ENCODE measurements at regions not wholly inside any gene's neighbourhood (a gene's known extent, or its start where the extent isn't known, plus 50 kb on each side); places are given as distances from the start of the nearest gene placed in this dataset.

GRCh38 chr3:34178415-34178814, 380.0 kb downstream of the PDCD6IP start:
- DNase-seq (ENCODE audit: low read depth in 2 of 3, low spot score in 1 of 3): no peak

DNA sequence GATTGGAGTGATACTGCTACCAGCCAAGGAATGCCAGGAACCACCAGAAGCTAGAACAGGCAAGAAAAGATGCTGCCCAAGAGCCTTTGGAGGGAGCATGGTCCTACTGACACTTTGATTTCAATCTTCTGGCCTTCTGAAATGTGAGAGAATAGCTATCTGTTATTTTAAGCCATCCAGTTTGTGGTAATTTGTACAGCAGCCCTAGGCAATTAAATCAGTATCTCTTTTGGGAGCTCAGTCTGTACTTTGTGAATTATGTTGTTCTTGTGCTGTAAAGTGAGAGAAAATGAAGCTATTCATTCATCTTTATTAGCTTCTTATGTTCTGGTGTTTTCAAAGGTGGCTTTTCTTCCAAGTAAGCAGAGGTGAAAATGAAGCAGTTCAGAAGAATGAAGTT, 381.3 kb downstream of the PDCD6IP start:
- no peak for DNase-seq (ENCODE audit: low read depth in 2 of 3, low spot score in 1 of 3)

DNA sequence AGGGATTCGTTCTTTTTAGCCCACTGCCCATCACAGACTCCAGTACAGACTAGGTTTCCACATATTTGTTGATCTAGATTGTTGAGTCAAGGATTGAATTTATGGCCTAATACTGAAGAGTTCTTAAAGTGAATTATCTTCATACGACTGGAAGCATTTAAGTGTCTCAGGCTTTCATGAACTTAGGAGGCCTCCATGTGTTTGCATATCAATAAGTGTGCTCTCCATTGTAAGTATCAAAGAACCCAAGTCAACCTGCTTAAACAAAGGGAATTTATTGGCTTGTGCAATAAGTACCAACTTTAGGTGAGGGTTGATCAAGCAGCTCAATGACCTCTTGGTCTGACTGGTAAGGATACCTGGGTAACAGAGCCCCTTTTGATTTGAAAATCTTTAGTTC, 382.1 kb downstream of the PDCD6IP start:
- DNase-seq (ENCODE audit: low read depth in 2 of 3, low spot score in 1 of 3): no peak

DNA sequence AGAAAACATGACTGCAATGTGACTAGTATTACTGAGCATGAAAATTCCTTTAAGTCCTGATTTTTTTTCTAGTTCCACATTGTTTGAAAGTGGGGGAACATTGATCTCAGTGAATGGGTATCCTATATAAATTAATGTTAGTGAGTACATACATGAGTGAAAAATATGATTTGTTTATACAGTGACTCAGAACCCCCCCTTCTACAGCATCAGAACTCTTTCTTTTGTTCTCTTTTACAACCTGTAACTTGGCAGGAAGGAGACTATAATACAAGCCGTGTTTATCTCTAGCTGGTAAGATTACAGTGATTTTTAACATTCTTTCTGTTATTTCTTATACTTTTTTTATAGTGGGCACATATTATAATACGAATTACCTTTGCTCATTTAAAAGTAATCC, 384.7 kb downstream of the PDCD6IP start:
- no peak for DNase-seq (ENCODE audit: low read depth in 2 of 3, low spot score in 1 of 3)

GRCh38 chr3:34183611-34184340, 385.3 kb downstream of the PDCD6IP start:
- DNase-seq (ENCODE audit: low read depth in 2 of 3, low spot score in 1 of 3): no peak

GRCh38 chr3:34185301-34185700, 386.9 kb downstream of the PDCD6IP start:
- no peak for DNase-seq (ENCODE audit: low read depth in 2 of 3, low spot score in 1 of 3)

- no peak for DNase-seq (ENCODE audit: low read depth in 2 of 3, low spot score in 1 of 3)
These were observed 390.7 kb downstream of the PDCD6IP start for GRCh38 chr3:34189133-34189532.

DNA sequence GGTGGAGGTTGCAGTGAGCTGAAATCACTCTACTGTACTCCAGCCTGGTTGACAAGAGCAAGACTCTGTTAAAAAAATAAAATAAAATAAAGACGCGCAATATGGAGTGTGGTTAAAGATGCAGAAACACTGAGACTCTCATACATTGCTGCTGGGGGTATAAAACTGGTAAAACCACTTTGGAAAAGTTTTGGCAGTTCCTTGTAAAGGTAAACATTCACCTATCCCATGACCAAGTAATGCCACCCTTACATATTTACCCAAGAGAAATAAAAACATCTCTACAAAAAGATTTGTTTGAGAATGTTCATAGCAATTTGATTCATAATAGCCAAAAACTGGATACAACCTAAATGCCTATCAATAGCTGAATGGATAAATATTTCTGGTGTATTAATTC, 398.5 kb downstream of the PDCD6IP start:
- DNase-seq (ENCODE audit: low read depth in 2 of 3, low spot score in 1 of 3): no peak

DNA sequence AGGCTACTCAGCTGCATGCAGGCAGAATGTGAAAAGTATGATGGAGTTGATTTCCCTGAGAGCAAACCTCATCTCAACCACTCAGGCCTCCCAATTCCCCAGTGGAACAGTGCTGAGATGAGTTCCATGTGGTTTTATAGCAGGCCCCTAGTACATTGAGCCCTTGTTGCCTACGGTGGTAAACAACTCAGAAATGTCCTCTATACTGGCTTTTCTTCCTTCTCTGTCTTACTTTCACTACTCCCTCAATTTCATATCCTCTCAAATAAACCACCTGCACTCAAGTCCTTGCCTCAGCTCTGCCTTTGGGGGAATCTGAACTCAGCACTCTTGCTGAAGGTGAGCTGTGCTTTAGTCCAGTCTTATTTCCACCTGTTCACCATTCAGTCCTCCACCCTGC, 399.9 kb downstream of the PDCD6IP start:
- DNase-seq (ENCODE audit: low read depth in 2 of 3, low spot score in 1 of 3): no peak

- DNase-seq (ENCODE audit: low read depth in 2 of 3, low spot score in 1 of 3): no peak
These were observed 402.1 kb downstream of the PDCD6IP start for GRCh38 chr3:34200576-34200975.

DNA sequence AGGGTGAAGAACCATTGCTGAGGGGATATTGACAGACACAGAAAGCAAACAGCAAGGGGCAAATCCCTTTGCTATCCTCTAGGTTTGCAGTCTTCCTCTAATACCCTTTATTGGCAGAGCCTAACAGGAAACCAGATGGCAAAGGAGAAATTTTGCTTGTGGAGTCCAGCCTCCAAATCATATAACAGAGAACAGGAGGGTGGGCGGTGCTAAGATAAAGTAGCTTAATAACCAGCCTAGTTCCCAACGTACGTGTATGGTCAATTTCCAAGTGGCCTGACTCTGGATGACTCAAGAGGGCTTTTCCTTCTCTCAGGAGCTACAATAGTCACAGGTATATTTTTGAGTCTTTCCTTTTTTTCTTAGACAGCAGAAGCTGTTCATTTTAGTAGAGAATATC, 404.5 kb downstream of the PDCD6IP start:
- no peak for DNase-seq (ENCODE audit: low read depth in 2 of 3, low spot score in 1 of 3)

DNA sequence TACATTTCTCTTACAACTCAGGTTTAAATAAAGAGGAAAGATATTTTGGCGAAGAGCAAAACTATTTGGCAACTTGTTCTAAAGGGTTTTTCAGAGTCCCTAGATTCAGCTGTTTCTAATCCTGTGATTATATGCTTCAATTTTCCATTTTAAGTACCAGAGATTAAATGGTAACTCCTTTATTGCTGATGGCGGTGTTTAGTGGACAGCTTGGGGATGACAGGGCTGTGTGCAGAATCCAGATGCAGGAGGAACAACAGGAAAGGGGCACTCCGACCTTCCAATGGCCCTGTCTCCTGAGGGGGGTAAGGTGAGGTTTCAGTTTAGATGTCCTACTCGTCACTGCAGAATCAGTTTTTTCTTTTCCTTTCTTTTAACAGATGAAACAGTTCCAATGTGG, 405.0 kb downstream of the PDCD6IP start:
- DNase-seq (ENCODE audit: low read depth in 2 of 3, low spot score in 1 of 3): no peak

DNA sequence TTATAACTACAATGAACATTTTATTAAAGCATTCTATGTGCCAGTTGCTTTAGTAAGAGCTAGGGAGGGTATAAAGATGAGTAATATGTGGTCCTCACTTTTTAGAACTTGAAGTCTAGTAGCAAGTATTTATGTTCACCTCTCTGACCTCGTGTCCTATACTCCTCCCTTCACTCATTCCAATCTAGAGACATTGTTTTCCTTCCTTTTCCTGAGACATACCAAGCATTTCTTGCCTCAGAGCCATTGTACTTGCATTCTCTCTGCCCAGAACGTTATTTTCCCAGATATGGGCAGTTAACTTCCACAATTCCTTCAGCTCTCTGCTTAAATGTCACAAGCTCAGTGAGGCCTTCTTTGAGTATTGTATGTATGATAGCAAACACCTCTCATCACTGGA, 408.6 kb downstream of the PDCD6IP start:
- no peak for DNase-seq (ENCODE audit: low read depth in 2 of 3, low spot score in 1 of 3)

DNA sequence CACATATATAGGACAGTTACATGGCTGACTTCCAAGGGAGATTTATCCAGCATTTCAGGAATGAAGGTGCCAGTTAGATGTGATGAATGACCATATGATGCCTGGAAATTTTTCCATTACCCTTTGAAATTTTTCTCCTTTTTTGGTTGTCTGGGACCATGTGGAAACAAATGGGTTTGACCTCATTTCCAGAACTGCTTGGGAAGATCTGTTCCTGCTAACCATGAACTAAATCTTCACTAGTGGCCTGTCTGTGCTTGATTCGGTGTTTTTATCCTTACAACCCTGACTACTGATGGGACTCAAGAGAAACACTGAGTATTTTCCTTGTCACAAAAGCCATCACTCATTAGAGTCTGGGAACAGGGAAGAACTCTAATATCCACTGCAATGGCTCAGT, 409.4 kb downstream of the PDCD6IP start:
- no peak for DNase-seq (ENCODE audit: low read depth in 2 of 3, low spot score in 1 of 3)

- no peak for DNase-seq (ENCODE audit: low read depth in 2 of 3, low spot score in 1 of 3)
These were observed 413.7 kb downstream of the PDCD6IP start for GRCh38 chr3:34212175-34212574.

GRCh38 chr3:34212656-34213055, 414.2 kb downstream of the PDCD6IP start:
- no peak for DNase-seq (ENCODE audit: low read depth in 2 of 3, low spot score in 1 of 3)

DNA sequence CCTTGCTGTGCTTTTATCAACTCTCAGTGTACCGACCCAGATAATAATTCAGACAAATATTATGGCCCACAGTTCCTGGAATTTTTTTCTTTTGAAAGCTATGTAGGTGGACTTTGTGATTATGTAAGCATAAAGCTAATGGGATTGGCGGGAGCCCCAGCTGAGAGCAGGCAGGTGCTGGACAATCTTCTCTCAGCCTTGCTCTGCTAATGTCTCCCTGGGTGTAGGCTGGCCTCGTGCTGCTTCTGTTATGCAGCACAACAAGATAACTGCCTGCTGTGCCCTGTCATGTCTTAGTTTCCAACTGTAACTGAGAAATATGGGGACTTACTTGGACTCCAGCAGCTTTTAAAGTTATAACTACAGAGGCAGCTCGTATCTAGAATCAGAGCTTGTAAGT, 415.0 kb downstream of the PDCD6IP start:
- DNase-seq (ENCODE audit: low read depth in 2 of 3, low spot score in 1 of 3): no peak

GRCh38 chr3:34216711-34217335, 418.4 kb downstream of the PDCD6IP start:
- no peak for DNase-seq (ENCODE audit: low read depth in 2 of 3, low spot score in 1 of 3)

DNA sequence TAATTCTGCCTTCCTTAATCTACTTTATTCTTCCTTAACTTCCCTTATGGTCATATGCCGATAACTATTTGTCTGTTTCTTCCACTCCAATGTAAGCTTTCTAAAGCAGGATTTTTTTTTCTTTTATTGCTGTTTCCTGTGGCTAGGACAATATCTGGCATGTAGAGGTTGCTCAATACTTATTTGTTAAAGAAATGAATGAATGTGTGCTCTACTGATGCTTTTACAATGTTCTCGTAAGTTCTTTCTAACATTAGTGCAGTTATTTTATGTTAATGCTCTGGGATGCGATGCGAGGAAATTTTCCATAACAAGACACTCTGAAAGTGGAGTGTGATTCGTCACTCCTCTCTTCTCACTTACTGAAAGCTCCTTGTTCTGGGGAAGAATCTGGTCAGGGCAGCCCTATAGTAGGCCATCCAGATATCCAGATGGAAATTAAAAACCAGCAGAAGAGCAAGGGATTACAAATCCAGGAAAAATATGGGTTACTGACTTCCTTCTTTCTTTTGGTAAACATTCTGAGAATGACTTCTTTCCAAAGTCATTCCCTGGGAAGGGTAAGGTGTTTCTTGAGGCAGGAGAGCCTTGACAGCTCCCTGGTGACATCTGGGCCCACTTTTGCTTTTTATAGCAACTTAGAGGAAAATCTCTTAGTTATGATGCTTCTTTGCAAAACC, 420.4 kb downstream of the PDCD6IP start:
- no peak for DNase-seq (ENCODE audit: low read depth in 2 of 3, low spot score in 1 of 3)

GRCh38 chr3:34219556-34219955, 421.1 kb downstream of the PDCD6IP start:
- no peak for DNase-seq (ENCODE audit: low read depth in 2 of 3, low spot score in 1 of 3)

DNA sequence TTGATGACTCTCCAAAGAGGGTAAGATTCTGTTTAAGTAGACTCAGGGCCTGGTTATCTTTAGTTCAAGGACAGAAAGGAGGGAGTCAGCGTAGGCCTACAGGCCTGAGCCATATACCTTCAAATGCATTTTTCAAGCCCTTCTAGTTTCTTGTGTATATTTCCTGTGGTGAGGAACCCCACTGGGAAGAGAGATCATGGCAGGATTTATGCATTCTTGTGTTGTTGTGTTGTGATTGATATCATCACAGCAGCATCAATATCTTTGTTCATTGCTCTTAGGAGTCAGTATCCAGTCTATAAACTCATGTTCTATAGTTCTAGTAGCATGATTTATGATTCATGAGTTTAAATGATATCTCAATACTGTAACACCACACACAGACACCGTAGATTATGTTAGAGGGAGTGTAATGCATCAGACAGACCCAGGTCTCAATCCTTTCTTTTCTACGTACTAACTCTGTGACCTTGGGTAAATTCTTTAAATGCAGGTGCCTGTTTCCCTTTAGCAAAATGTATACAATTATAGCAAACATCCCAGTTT, 427.5 kb downstream of the PDCD6IP start:
- DNase-seq (ENCODE audit: low read depth in 2 of 3, low spot score in 1 of 3): no peak

DNA sequence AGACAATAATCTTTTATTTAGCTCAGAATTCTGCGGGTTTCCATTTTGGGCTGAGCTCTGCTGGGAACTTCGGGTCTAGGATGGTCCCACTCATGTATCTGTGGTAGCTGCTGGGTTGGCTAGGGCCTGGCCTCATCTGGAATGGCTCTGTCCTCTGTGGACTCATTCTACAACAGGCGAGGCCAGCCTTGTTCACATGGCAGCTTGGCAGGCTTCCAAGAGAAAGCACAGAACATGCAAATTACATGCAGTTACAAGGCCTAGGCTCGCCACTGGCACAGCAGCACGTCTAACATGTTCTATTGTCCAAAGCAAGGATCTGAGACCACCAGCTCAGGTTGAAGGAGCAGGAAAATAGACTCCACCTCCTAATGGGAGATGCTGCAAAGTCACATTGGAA, 431.4 kb downstream of the PDCD6IP start:
- DNase-seq (ENCODE audit: low read depth in 2 of 3, low spot score in 1 of 3): no peak

Data from stimulated activated CD4-positive, alpha-beta T cell treated with anti-CD3 and anti-CD28 coated beads, Interleukin-12 subunit alpha, Interleukin-12 subunit beta, amount 100 ng/mL, for 48 hours (primary cell).